SK-N-SH treated with all-trans-retinoic acid at 6 μM for 48 hours (cell line): ENCODE measurements at regions not wholly inside any gene's neighbourhood (a gene's known extent, or its start where the extent isn't known, plus 50 kb on each side); places are given as distances from the start of the nearest gene placed in this dataset.

Source experiments
- ATAC-seq: fragments of 200-7000 bp; cut with Tn5 transposase; 3 replicates; pipeline ENCODE4 v1.9.1; 2020; ENCODE audit warnings: mild to moderate bottlenecking, moderate library complexity
- ARNTL ChIP-seq: fragments of 450-650 bp; formaldehyde crosslinking; IDR thresholded peaks from 2 replicates; pipeline ENCODE4 v1.5.0; 2020; ENCODE audit warnings: low read depth, mild to moderate bottlenecking, moderate library complexity, borderline replicate concordance
- BACH2 ChIP-seq: fragments of 250-450 bp; sonication (Bioruptor Pico); IDR thresholded peaks from 2 replicates; pipeline ENCODE4 v1.9.0; 2021; ENCODE audit warnings: mild to moderate bottlenecking, borderline replicate concordance
- CREB5 ChIP-seq: fragments of 250-450 bp; sonication (Bioruptor Pico); IDR thresholded peaks from 2 replicates; pipeline ENCODE4 v1.5.1; 2020; ENCODE audit warnings: low read depth, mild to moderate bottlenecking, moderate library complexity
- CSRNP3 ChIP-seq: fragments of 250-450 bp; sonication (Bioruptor Pico); IDR thresholded peaks from 2 replicates; pipeline ENCODE4 v1.5.1; 2021; ENCODE audit warnings: mild to moderate bottlenecking, moderate library complexity
- ESRRG ChIP-seq: fragments of 250-450 bp; sonication (Bioruptor Pico); IDR thresholded peaks from 2 replicates; pipeline ENCODE4 v1.6.1; 2021; ENCODE audit warnings: mild to moderate bottlenecking
- GLIS3 ChIP-seq: fragments of 250-450 bp; sonication (Bioruptor Pico); IDR thresholded peaks from 2 replicates; pipeline ENCODE4 v1.5.0; 2020; ENCODE audit warnings: mild to moderate bottlenecking, moderate library complexity
- OSR1 ChIP-seq: fragments of 250-450 bp; sonication (Bioruptor Pico); IDR thresholded peaks from 2 replicates; pipeline ENCODE4 v1.8.0; 2022; ENCODE audit warnings: moderate library complexity, mild to moderate bottlenecking, inconsistent platforms
- PATZ1 ChIP-seq: fragments of 250-450 bp; sonication (Bioruptor Pico); IDR thresholded peaks from 2 replicates; pipeline ENCODE4 v1.8.0; 2020; ENCODE audit warnings: mild to moderate bottlenecking, moderate library complexity, borderline replicate concordance
- POU6F1 ChIP-seq: fragments of 250-450 bp; sonication (Bioruptor Pico); IDR thresholded peaks from 2 replicates; pipeline ENCODE4 v1.8.0; 2021; ENCODE audit warnings: low read depth, mild to moderate bottlenecking, moderate library complexity, borderline replicate concordance
- PPARA ChIP-seq: fragments of 250-450 bp; sonication (Bioruptor Pico); IDR thresholded peaks from 2 replicates; pipeline ENCODE4 v1.5.0; 2020; ENCODE audit warnings: mild to moderate bottlenecking, borderline replicate concordance
- RARB ChIP-seq: fragments of 250-450 bp; sonication (Bioruptor Pico); IDR thresholded peaks from 2 replicates; pipeline ENCODE4 v1.8.0; 2021; ENCODE audit warnings: mild to moderate bottlenecking, moderate library complexity
- SNAI2 ChIP-seq: fragments of 250-450 bp; sonication (Bioruptor Pico); IDR thresholded peaks from 2 replicates; pipeline ENCODE4 v1.5.0; 2020; ENCODE audit warnings: mild to moderate bottlenecking, moderate library complexity
- TCF4 ChIP-seq: fragments of 250-450 bp; sonication (Bioruptor Pico); IDR thresholded peaks from 2 replicates; pipeline ENCODE4 v1.8.0; 2021; ENCODE audit warnings: mild to moderate bottlenecking, moderate library complexity, borderline replicate concordance
- TOX ChIP-seq: fragments of 250-450 bp; sonication (Bioruptor Pico); IDR thresholded peaks from 2 replicates; pipeline ENCODE4 v1.8.0; 2021; ENCODE audit warnings: mild to moderate bottlenecking, moderate library complexity, borderline replicate concordance
- TSHZ2 ChIP-seq: fragments of 250-450 bp; sonication (Bioruptor Pico); IDR thresholded peaks from 2 replicates; pipeline ENCODE4 v1.5.0; 2020; ENCODE audit warnings: mild to moderate bottlenecking, moderate library complexity
- ZFP3 ChIP-seq: fragments of 250-450 bp; sonication (Bioruptor Pico); IDR thresholded peaks from 2 replicates; pipeline ENCODE4 v1.5.0; 2020; ENCODE audit warnings: mild to moderate bottlenecking, moderate library complexity
- ZFP30 ChIP-seq: fragments of 450-650 bp; formaldehyde crosslinking; IDR thresholded peaks from 2 replicates; pipeline ENCODE4 v1.5.0; 2022; ENCODE audit warnings: mild to moderate bottlenecking, moderate library complexity
- ZNF565 ChIP-seq: fragments of 450-650 bp; formaldehyde crosslinking; conservative IDR thresholded peaks from 2 replicates; pipeline ENCODE4 v1.5.0; 2020; ENCODE audit warnings: low read depth, mild to moderate bottlenecking, moderate library complexity
- ZNF70 ChIP-seq: fragments of 450-650 bp; formaldehyde crosslinking; IDR thresholded peaks from 2 replicates; pipeline ENCODE4 v1.5.0; 2020; ENCODE audit warnings: mild to moderate bottlenecking, moderate library complexity
- ZNF8 ChIP-seq: fragments of 450-650 bp; formaldehyde crosslinking; IDR thresholded peaks from 2 replicates; pipeline ENCODE4 v1.5.0; 2020; ENCODE audit warnings: mild to moderate bottlenecking, moderate library complexity

- no peak for TF ChIP-seq OSR1 (CRISPR knock-in tag)
- TF ChIP-seq CSRNP3 (CRISPR knock-in tag), result no peak
- TF ChIP-seq ZFP3 (CRISPR knock-in tag), result no peak
- TF ChIP-seq ZNF565 (CRISPR knock-in tag), result no peak
- no peak for TF ChIP-seq SNAI2 (CRISPR knock-in tag)
- TF ChIP-seq ARNTL (CRISPR knock-in tag), result no peak
- TF ChIP-seq BACH2, result no peak
- no peak for TF ChIP-seq ZNF8 (CRISPR knock-in tag)
- TF ChIP-seq CREB5 (CRISPR knock-in tag), result no peak
- no peak for TF ChIP-seq ZFP30
- no peak for TF ChIP-seq TSHZ2
- TF ChIP-seq ZNF70 (CRISPR knock-in tag), result no peak
- TF ChIP-seq POU6F1 (CRISPR knock-in tag), result no peak
- no peak for TF ChIP-seq PATZ1
- no peak for TF ChIP-seq GLIS3 (CRISPR knock-in tag)
- no peak for TF ChIP-seq ESRRG (CRISPR knock-in tag)
- no peak for ATAC-seq
Observed at GRCh38 chr9:107562798-107563197, 73.2 kb upstream of the KLF4 start.

- ATAC-seq, result no peak
- no peak for TF ChIP-seq ARNTL (CRISPR knock-in tag)
- no peak for TF ChIP-seq BACH2
- no peak for TF ChIP-seq GLIS3 (CRISPR knock-in tag)
- TF ChIP-seq RARB (CRISPR knock-in tag), result no peak
Observed at GRCh38 chr9:107559494-107560086, 70.0 kb upstream of the KLF4 start.

GRCh38 chr9:107557236-107557990 is 67.8 kb upstream of the KLF4 start:
- ATAC-seq, result no peak
- TF ChIP-seq PATZ1, result no peak
- no peak for TF ChIP-seq ZFP30
- TF ChIP-seq ZNF8 (CRISPR knock-in tag), result no peak
- no peak for TF ChIP-seq TOX
- no peak for TF ChIP-seq PPARA (CRISPR knock-in tag)
- TF ChIP-seq ZFP3 (CRISPR knock-in tag), result no peak
- no peak for TF ChIP-seq TSHZ2
- no peak for TF ChIP-seq CREB5 (CRISPR knock-in tag)
- no peak for TF ChIP-seq TCF4 (CRISPR knock-in tag)
- no peak for TF ChIP-seq ARNTL (CRISPR knock-in tag)
